Fibroblast of lung (primary cell): ENCODE measurements at regions not wholly inside any gene's neighbourhood (a gene's known extent, or its start where the extent isn't known, plus 50 kb on each side); places are given as distances from the start of the nearest gene placed in this dataset.
A peak's percentile ranks its signal among the peaks of the same experiment; 100 is the strongest.

Experiments used
- DNase-seq, 2 donors: peaks; one replicate each; pipeline versions ENCODE4 v3.0.0 to v3.0.0-alpha.2; 2010; ENCODE audit warnings: low read depth in 2 of 2
- H2AFZ ChIP-seq: 2 replicates; pipeline ENCODE4 v1.5.1; 2012; ENCODE audit warnings: low read length, control low read depth, inconsistent platforms
- H3K27ac ChIP-seq: 2 replicates; pipeline ENCODE4 v1.5.1; 2011; ENCODE audit warnings: low read length, control low read depth; ENCODE audit not compliant: insufficient read depth
- H3K27me3 ChIP-seq: 2 replicates; pipeline ENCODE4 v1.5.1; 2011; ENCODE audit warnings: mild to moderate bottlenecking, low read length; ENCODE audit not compliant: control insufficient read depth, insufficient read depth
- H3K36me3 ChIP-seq: 2 replicates; pipeline ENCODE4 v1.5.1; 2011; ENCODE audit warnings: low read length; ENCODE audit not compliant: control insufficient read depth, insufficient read depth
- H3K4me1 ChIP-seq: 2 replicates; pipeline ENCODE4 v1.5.1; 2011; ENCODE audit warnings: low read length; ENCODE audit not compliant: control insufficient read depth, insufficient read depth; ENCODE audit errors: extremely low read depth
- H3K4me2 ChIP-seq: 2 replicates; pipeline ENCODE4 v1.5.1; 2011; ENCODE audit warnings: low read length, control low read depth; ENCODE audit not compliant: insufficient read depth; ENCODE audit errors: extremely low read depth
- H3K4me3 ChIP-seq, 4 experiments: fragments of 200-600 bp in 1 of 4; sonication (generic) in 1 of 4; replicated peaks in 1 of 4; 2 replicates each; pipeline ENCODE4 v1.5.1; 2011 to 2016; ENCODE audit warnings: low read length in 4 of 4, low read depth in 3 of 4, mild to moderate bottlenecking in 3 of 4, control low read depth in 2 of 4, inconsistent platforms in 1 of 4, mixed read lengths in 1 of 4; ENCODE audit not compliant: insufficient read depth in 1 of 4; ENCODE audit errors: control extremely low read depth in 1 of 4
- H3K79me2 ChIP-seq: 2 replicates; pipeline ENCODE4 v1.5.1; 2012; ENCODE audit warnings: mild to moderate bottlenecking, low read length, inconsistent platforms; ENCODE audit not compliant: control insufficient read depth, insufficient read depth
- H3K9ac ChIP-seq: 2 replicates; pipeline ENCODE4 v1.5.1; 2011; ENCODE audit warnings: mild to moderate bottlenecking, low read length, control low read depth; ENCODE audit not compliant: insufficient read depth
- H3K9me3 ChIP-seq: 2 replicates; pipeline ENCODE4 v1.5.1; 2012; ENCODE audit warnings: low read depth, low read length; ENCODE audit not compliant: control insufficient read depth, insufficient read depth
- H4K20me1 ChIP-seq: 2 replicates; pipeline ENCODE4 v1.5.1; 2011; ENCODE audit warnings: low read length; ENCODE audit not compliant: control insufficient read depth, insufficient read depth; ENCODE audit errors: extremely low read depth
- CTCF ChIP-seq, 2 donors: IDR thresholded peaks in 1 of 2; conservative IDR thresholded peaks in 1 of 2; 1 replicate in 1 of 2; 2 replicates in 1 of 2; pipeline ENCODE4 v1.5.1; 2011 to 2012; ENCODE audit warnings: low read length in 2 of 2, control low read depth in 1 of 2, inconsistent platforms in 1 of 2, low read depth in 1 of 2, mild to moderate bottlenecking in 1 of 2
- EZH2 ChIP-seq: IDR thresholded peaks from 2 replicates; pipeline ENCODE4 v1.5.1; 2012; ENCODE audit warnings: low read length, control low read depth, mild to moderate bottlenecking; ENCODE audit errors: missing control alignments

DNA sequence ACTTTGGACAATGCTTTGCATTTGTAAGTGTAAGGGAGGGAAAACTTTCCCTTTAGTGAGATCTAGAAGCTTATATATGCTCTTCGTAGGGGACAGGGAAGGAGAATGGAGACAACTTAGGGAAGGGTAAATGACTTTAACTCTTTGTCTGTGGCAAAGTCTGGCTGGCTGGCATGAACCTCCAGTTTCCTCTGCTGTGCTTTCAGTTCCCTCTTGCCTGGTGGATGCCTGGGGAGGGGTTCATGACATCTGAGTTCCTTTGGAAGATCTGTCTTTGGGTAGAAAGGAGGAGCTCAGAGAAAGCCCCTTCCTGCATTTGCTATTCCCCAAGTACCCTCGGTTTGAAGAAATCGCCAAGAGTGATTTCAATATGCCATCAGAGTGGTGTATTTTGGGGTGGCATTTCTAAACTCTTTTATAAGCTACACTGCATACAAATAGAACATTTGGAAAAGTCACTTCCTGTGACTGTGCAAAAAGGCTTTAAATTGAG is 143.6 kb downstream of the VAPA start:
- Histone ChIP-seq H3K4me2 (peak overlapping the region; percentile 7), H3K36me3 (no peaks in the 10 kb centered on the region), H3K27me3 (no peaks in the 10 kb centered on the region), H2AFZ (no peak overlapping the region), H3K4me3 (no peak overlapping the region), H3K4me1 (peaks cover 15% of the 10 kb centered on the region), H4K20me1 (no peaks in the 10 kb centered on the region), H3K27ac (peak overlapping the region; percentile 75), H3K9ac (no peak overlapping the region), H3K9me3 (no peaks in the 10 kb centered on the region), H3K79me2 (no peaks in the 10 kb centered on the region)
- no peak for TF ChIP-seq CTCF (conservative IDR thresholded peaks at IDR 0.05 in 1 of 2, IDR thresholded peaks at IDR 0.05 in 1 of 2; ENCODE audit: low read depth in 1 of 2, low read length in 2 of 2)
- no peak for TF ChIP-seq EZH2
- DNase-seq, result no peak

- Histone ChIP-seq H3K36me3 (no peaks in the 10 kb centered on the region), H4K20me1 (no peaks in the 10 kb centered on the region), H3K27ac (peak overlapping the region; percentile 75), H3K79me2 (no peaks in the 10 kb centered on the region), H3K4me2 (no peak overlapping the region), H3K9ac (no peak overlapping the region), H2AFZ (peak overlapping the region; percentile 2), H3K4me1 (peaks cover 15% of the 10 kb centered on the region), H3K9me3 (no peaks in the 10 kb centered on the region), H3K27me3 (no peaks in the 10 kb centered on the region), H3K4me3 (no peak overlapping the region)
- TF ChIP-seq CTCF (conservative IDR thresholded peaks at IDR 0.05 in 1 of 2, IDR thresholded peaks at IDR 0.05 in 1 of 2; ENCODE audit: low read depth in 1 of 2, low read length in 2 of 2) (no peak), EZH2 (no peak)
- DNase-seq, result peak; percentile 77 to 79
Observed at GRCh38 chr18:10057894-10058791, 144.3 kb downstream of the VAPA start.

DNA sequence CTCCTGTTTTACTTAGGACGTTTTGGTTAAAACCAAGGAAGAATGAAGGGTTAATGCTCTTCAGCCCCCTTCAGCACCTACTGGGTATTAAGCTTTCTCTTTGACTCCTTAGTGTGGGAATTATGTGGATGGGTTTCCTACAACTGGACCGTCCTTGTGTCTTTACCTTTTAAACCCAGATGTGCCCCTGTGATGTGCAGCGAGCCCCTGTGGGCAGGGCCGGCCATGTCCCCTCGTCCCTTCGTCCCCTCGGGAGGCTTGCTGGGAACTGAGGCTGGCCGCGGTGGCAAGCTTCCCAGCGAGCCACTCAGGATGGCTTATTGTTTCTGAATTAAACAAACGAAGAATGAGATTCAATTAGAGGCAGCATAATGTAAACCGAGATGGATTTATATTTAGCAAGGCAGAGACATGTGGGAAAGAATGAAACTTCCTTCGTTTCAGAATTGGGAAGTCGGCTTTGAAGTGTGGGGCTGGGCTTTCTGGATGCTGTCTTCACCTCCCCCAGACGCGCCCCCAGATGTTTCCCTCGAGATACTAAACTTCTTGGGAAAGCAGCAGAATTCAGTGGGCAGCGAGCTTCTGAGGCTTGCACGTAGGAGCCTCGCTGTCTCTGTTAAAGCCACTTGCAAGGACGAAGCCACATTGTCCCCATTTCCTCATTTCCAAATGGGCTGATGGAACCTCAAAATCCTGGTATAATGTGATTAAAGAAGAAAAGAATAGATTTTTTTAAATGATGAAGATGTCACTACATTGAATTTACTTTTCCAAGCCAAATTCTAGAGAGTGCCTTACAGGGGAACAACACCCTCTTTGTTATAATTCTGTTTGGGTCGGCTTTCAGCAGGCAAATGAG is 146.0 kb downstream of the VAPA start:
- Histone ChIP-seq H3K36me3 (no peaks in the 10 kb centered on the region), H3K79me2 (no peaks in the 10 kb centered on the region), H3K9ac (no peak overlapping the region), H2AFZ (peak overlapping the region; percentile 55), H3K9me3 (no peaks in the 10 kb centered on the region), H3K27ac (no peak overlapping the region), H3K4me3 (peak overlapping the region in 1 of 4 experiments; percentile 22), H4K20me1 (no peaks in the 10 kb centered on the region), H3K4me1 (peaks cover 15% of the 10 kb centered on the region), H3K27me3 (no peaks in the 10 kb centered on the region), H3K4me2 (peak overlapping the region; percentile 73)
- DNase-seq, result no peak
- no peak for TF ChIP-seq CTCF (conservative IDR thresholded peaks at IDR 0.05 in 1 of 2, IDR thresholded peaks at IDR 0.05 in 1 of 2; ENCODE audit: low read depth in 1 of 2, low read length in 2 of 2)
- no peak for TF ChIP-seq EZH2
